Mesendoderm (in vitro differentiated cells): ENCODE measurements at regions not wholly inside any gene's neighbourhood (a gene's known extent, or its start where the extent isn't known, plus 50 kb on each side); places are given as distances from the start of the nearest gene placed in this dataset.

Source experiments
- DNase-seq: peaks from one replicate; pipeline ENCODE4 v3.0.0; 2013
- H2AK5ac ChIP-seq: 2 replicates; pipeline ENCODE4 v1.6.1; 2013; ENCODE audit warnings: low read length, inconsistent platforms
- H2BK120ac ChIP-seq: 2 replicates; pipeline ENCODE4 v1.6.1; 2013; ENCODE audit warnings: low read depth, mild to moderate bottlenecking, low read length, moderate library complexity, mixed read lengths
- H2BK15ac ChIP-seq: replicated peaks from 2 replicates; pipeline ENCODE4 v1.6.1; 2013; ENCODE audit warnings: low read depth, mild to moderate bottlenecking, moderate library complexity
- H2BK5ac ChIP-seq: 2 replicates; pipeline ENCODE4 v1.6.1; 2013; ENCODE audit warnings: low read length, inconsistent platforms
- H3K18ac ChIP-seq: 2 replicates; pipeline ENCODE4 v1.6.1; 2013; ENCODE audit warnings: mild to moderate bottlenecking, low read length, mixed read lengths
- H3K23ac ChIP-seq: one replicate; pipeline ENCODE4 v1.6.1; 2013; ENCODE audit warnings: low read length
- H3K27ac ChIP-seq: 2 replicates; pipeline ENCODE4 v1.5.1; 2013; ENCODE audit warnings: low read depth, mild to moderate bottlenecking, inconsistent platforms, low read length, moderate library complexity
- H3K27me3 ChIP-seq: 2 replicates; pipeline ENCODE4 v1.6.1; 2013; ENCODE audit warnings: low read length, control low read depth, mild to moderate bottlenecking, inconsistent platforms; ENCODE audit not compliant: insufficient read depth, poor library complexity
- H3K36me3 ChIP-seq: 2 replicates; pipeline ENCODE4 v1.6.1; 2013; ENCODE audit warnings: low read length, inconsistent platforms; ENCODE audit not compliant: control insufficient read depth, insufficient read depth
- H3K4ac ChIP-seq: one replicate; pipeline ENCODE4 v1.6.1; 2013; ENCODE audit warnings: low read depth, mild to moderate bottlenecking, low read length, moderate library complexity
- H3K4me1 ChIP-seq: 2 replicates; pipeline ENCODE4 v1.6.1; 2013; ENCODE audit warnings: low read depth, low read length, inconsistent platforms; ENCODE audit not compliant: control insufficient read depth
- H3K4me2 ChIP-seq: 2 replicates; pipeline ENCODE4 v1.6.1; 2013; ENCODE audit warnings: low read length
- H3K4me3 ChIP-seq: 2 replicates; pipeline ENCODE4 v1.5.1; 2013; ENCODE audit warnings: mild to moderate bottlenecking, low read length
- H3K56ac ChIP-seq: one replicate; pipeline ENCODE4 v1.6.1; 2013; ENCODE audit warnings: low read length
- H3K79me1 ChIP-seq: 2 replicates; pipeline ENCODE4 v1.6.1; 2013; ENCODE audit warnings: low read length, inconsistent platforms
- H3K79me2 ChIP-seq: 2 replicates; pipeline ENCODE4 v1.6.1; 2013; ENCODE audit warnings: mild to moderate bottlenecking, low read length; ENCODE audit not compliant: control insufficient read depth, insufficient read depth
- H3K9ac ChIP-seq: 2 replicates; pipeline ENCODE4 v1.6.1; 2013; ENCODE audit warnings: low read length, inconsistent platforms
- H4K5ac ChIP-seq: one replicate; pipeline ENCODE4 v1.6.1; 2013; ENCODE audit warnings: low read length
- H4K8ac ChIP-seq: one replicate; pipeline ENCODE4 v1.6.1; 2013; ENCODE audit warnings: low read depth, mild to moderate bottlenecking, control low read depth, low read length, moderate library complexity
- WGBS: extraction: QIAGEN DNeasy Blood & Tissue Kit; methylation state at CpG from one replicate; pipeline ENCODE4 v1.1.7; 2013; ENCODE audit warnings: low lambda C conversion rate, missing lambda C conversion rate; ENCODE audit not compliant: insufficient coverage; ENCODE audit errors: extremely low coverage; 5-methylcytosine and 5-hydroxymethylcytosine counted together

DNA sequence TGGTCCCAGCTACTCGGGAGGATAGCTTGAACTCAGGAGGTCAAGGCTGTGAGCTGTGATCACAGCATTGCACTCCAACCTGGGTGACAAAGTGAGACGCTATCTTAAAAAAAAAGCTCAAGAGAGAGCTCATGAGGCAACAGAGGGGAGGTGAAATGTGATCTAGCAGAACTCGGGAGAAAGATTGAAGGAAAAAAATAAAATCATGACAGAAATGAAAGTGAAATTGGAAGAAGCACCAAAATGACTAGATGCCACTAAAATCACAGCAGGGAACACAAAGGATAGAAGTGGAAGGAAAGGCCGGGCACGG, 109.4 kb upstream of the BNIP2 start:
- Histone ChIP-seq H3K79me1 (no peaks in the 10 kb centered on the region), H3K79me2 (no peaks in the 10 kb centered on the region), H3K4me1 (no peaks in the 10 kb centered on the region), H4K5ac (no peak overlapping the region), H3K9ac (no peak overlapping the region), H3K18ac (no peak overlapping the region), H3K36me3 (no peaks in the 10 kb centered on the region), H2AK5ac (no peak overlapping the region), H3K56ac (no peak overlapping the region), H3K4ac (no peak overlapping the region), H2BK15ac (no peak overlapping the region), H3K4me2 (no peak overlapping the region), H2BK5ac (no peak overlapping the region), H3K4me3 (no peak overlapping the region), H2BK120ac (no peak overlapping the region), H3K27me3 (no peaks in the 10 kb centered on the region), H3K27ac (no peak overlapping the region), H4K8ac (no peak overlapping the region), H3K23ac (no peak overlapping the region)
- WGBS = no CpG with 5 or more reads among the region's 5 CpGs
- DNase-seq = no peak

DNA sequence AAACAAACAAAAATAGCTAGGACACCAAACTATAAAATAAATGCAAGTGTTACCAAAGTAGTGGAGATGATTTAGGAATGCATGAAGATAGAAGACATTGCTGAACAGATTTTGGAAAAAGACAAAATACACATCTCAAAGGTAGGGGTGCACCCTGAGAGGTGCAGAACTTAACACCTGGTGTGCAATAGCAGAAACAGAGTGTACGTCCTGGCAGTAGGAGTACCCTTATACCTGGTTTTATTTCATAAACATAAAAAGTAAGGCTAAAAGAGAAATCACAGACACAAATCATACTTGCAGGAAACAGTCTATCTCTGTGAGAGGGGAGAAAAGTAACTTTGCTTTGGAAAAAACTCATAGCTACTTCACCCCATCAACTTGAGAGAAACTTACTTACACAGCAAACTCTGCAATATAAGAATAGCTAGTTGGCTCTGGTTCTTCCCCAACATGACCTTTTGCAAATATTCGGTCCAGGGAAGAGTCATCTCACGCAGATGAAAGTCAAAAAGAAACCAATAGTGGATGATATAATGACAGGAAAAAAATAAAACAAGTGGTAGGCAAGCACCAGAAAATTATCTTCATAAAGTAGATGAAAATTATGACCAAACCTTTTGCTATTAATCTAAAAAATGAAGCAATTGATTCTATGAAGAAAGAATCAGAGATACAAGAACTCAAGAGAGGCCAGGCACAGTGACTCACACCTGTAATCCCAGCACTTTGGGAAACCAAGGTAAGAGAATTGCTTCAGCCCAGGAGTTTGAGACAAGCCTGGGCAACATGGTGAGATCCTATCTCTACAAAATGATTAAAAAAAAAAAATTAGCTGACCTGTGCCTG, 108.9 kb upstream of the BNIP2 start:
- H2BK120ac ChIP-seq = no peak overlapping the region
- H3K27me3 ChIP-seq = no peaks in the 10 kb centered on the region
- no peaks in the 10 kb centered on the region for H3K79me1 ChIP-seq
- H3K23ac ChIP-seq = no peak overlapping the region
- H4K5ac ChIP-seq = no peak overlapping the region
- no peak overlapping the region for H3K18ac ChIP-seq
- no peak for DNase-seq
- no peak overlapping the region for H3K4me3 ChIP-seq
- H3K79me2 ChIP-seq = no peaks in the 10 kb centered on the region
- H3K36me3 ChIP-seq = no peaks in the 10 kb centered on the region
- no peak overlapping the region for H4K8ac ChIP-seq
- H3K4me2 ChIP-seq = no peak overlapping the region
- no peak overlapping the region for H2BK15ac ChIP-seq
- no peak overlapping the region for H3K27ac ChIP-seq
- no CpG with 5 or more reads among the region's 3 CpGs for WGBS
- no peak overlapping the region for H2BK5ac ChIP-seq
- no peaks in the 10 kb centered on the region for H3K4me1 ChIP-seq
- no peak overlapping the region for H3K56ac ChIP-seq
- no peak overlapping the region for H2AK5ac ChIP-seq
- no peak overlapping the region for H3K9ac ChIP-seq
- H3K4ac ChIP-seq = no peak overlapping the region

GRCh38 chr15:59794229-59794886, 105.2 kb upstream of the BNIP2 start:
- H3K4ac ChIP-seq = no peak overlapping the region
- no peak overlapping the region for H3K4me3 ChIP-seq
- DNase-seq = no peak
- no peak overlapping the region for H4K5ac ChIP-seq
- H3K23ac ChIP-seq = no peak overlapping the region
- H3K18ac ChIP-seq = no peak overlapping the region
- H3K27ac ChIP-seq = no peak overlapping the region
- no peaks in the 10 kb centered on the region for H3K79me1 ChIP-seq
- no peak overlapping the region for H2BK120ac ChIP-seq
- H3K36me3 ChIP-seq = no peaks in the 10 kb centered on the region
- no peaks in the 10 kb centered on the region for H3K27me3 ChIP-seq
- H3K4me2 ChIP-seq = no peak overlapping the region
- no peak overlapping the region for H4K8ac ChIP-seq
- H2BK5ac ChIP-seq = no peak overlapping the region
- H3K79me2 ChIP-seq = no peaks in the 10 kb centered on the region
- H3K9ac ChIP-seq = no peak overlapping the region
- H2AK5ac ChIP-seq = no peak overlapping the region
- H3K4me1 ChIP-seq = no peaks in the 10 kb centered on the region
- H3K56ac ChIP-seq = no peak overlapping the region
- no CpG with 5 or more reads among the region's 7 CpGs for WGBS
- no peak overlapping the region for H2BK15ac ChIP-seq

DNA sequence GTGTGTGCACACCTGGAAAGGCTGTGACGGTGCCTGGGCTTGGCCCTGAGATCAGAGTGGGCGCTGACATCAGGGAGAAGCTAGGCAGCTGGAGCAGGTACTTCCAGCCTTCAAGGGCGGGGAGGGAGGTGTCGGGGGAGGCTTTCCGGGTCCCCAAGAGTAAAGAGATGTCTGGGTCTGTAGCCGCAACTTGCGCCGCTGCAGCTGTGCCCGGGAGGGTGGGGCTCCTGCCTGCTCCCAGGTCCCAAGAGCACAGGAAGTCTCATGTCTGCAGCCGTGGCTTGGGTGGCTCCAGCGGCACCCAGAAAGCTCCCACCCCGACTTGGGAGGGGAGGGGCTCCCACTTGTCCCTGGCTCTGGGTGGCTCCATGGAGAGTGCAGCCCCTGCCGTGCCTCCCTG, 103.2 kb upstream of the BNIP2 start:
- no peak overlapping the region for H3K23ac ChIP-seq
- H3K9ac ChIP-seq = no peak overlapping the region
- H3K56ac ChIP-seq = no peak overlapping the region
- H3K4me2 ChIP-seq = no peak overlapping the region
- H3K18ac ChIP-seq = no peak overlapping the region
- H3K79me2 ChIP-seq = no peaks in the 10 kb centered on the region
- H3K27me3 ChIP-seq = no peaks in the 10 kb centered on the region
- H2BK5ac ChIP-seq = no peak overlapping the region
- H3K4me3 ChIP-seq = no peak overlapping the region
- no peak overlapping the region for H3K27ac ChIP-seq
- H3K4me1 ChIP-seq = no peaks in the 10 kb centered on the region
- H2BK15ac ChIP-seq = no peak overlapping the region
- no peak overlapping the region for H4K8ac ChIP-seq
- H3K36me3 ChIP-seq = no peaks in the 10 kb centered on the region
- no peaks in the 10 kb centered on the region for H3K79me1 ChIP-seq
- no CpG with 5 or more reads among the region's 13 CpGs for WGBS
- H2BK120ac ChIP-seq = no peak overlapping the region
- DNase-seq = no peak
- H4K5ac ChIP-seq = no peak overlapping the region
- H3K4ac ChIP-seq = no peak overlapping the region
- no peak overlapping the region for H2AK5ac ChIP-seq

GRCh38 chr15:59791755-59792154, 102.6 kb upstream of the BNIP2 start:
- no peak overlapping the region for H3K4me2 ChIP-seq
- no peak overlapping the region for H2AK5ac ChIP-seq
- H3K27ac ChIP-seq = no peak overlapping the region
- no peak overlapping the region for H3K18ac ChIP-seq
- H3K4me3 ChIP-seq = no peak overlapping the region
- no peak overlapping the region for H4K8ac ChIP-seq
- no peak overlapping the region for H3K4ac ChIP-seq
- no peak overlapping the region for H2BK120ac ChIP-seq
- H4K5ac ChIP-seq = no peak overlapping the region
- no peaks in the 10 kb centered on the region for H3K79me2 ChIP-seq
- no peaks in the 10 kb centered on the region for H3K27me3 ChIP-seq
- no peak overlapping the region for H3K56ac ChIP-seq
- DNase-seq = no peak
- H3K36me3 ChIP-seq = no peaks in the 10 kb centered on the region
- no peak overlapping the region for H3K23ac ChIP-seq
- no peak overlapping the region for H2BK15ac ChIP-seq
- no CpG with 5 or more reads among the region's 3 CpGs for WGBS
- H2BK5ac ChIP-seq = no peak overlapping the region
- no peaks in the 10 kb centered on the region for H3K4me1 ChIP-seq
- H3K9ac ChIP-seq = no peak overlapping the region
- H3K79me1 ChIP-seq = no peaks in the 10 kb centered on the region
